ENCODE measurements at regions not wholly inside any gene's neighbourhood (a gene's known extent, or its start where the extent isn't known, plus 50 kb on each side); places are given as distances from the start of the nearest gene placed in this dataset.

DNA sequence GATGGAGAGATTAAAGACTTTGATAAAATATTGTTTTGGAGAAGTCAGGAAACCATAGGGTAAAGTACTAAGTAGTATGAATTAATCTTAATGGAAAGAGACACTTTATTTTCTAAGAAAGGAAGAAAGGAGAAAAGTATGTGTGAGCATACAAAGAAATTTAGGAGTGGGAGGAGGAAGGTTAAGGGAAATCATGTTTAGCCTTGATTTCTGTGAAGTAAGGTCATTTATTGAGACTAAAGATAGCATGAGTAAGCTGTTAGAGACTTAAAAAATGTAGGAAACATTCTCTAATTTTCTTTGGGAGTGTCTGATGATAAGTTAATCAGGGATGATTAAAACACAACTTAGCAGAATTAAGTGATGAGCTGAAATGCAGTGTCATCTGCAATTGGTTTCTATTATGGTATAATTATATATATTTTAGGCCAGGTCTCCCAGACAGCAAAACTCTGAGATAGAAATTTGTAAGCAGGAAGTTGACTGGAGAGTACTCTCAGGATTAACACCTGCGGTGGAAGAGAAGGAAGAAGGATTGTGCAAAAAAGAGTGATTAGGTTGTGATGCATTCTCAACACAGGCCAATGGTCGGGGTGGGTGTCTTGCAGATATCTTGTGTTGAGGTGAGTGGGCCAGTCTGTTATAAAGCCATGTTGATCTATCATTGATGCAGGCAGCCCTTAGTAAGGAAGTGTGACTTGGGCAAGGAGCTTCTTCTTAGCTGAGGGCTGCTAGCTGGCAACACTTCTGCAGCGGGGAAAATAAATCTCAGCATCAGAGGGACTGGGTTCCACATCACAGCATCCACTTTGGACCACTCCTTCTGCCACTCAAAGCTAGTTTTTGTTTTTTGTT, 256.2 kb downstream of the AEBP2 start:
- Histone ChIP-seq H4K20me1 (replicated peaks; ENCODE audit: control insufficient read depth, insufficient read depth, low read length) (no peaks in the 10 kb centered on the region), H3K9me1 (ENCODE audit: control insufficient read depth, insufficient read depth, low read length) (no peaks in the 10 kb centered on the region), H3K79me2 (ENCODE audit: control insufficient read depth, insufficient read depth, low read length) (no peaks in the 10 kb centered on the region), H3K4me1 (replicated peaks in 1 of 2; ENCODE audit: control insufficient read depth in 2 of 2, insufficient read depth in 2 of 2, low read length in 2 of 2) (no peaks in the 10 kb centered on the region), H3K36me3 (ENCODE audit: control insufficient read depth, insufficient read depth, low read length) (no peaks in the 10 kb centered on the region), H2AFZ (ENCODE audit: low read depth, low read length) (no peak overlapping the region), H3K27ac (ENCODE audit: extremely low read depth, low read depth, low read length) (no peak overlapping the region), H3K9ac (ENCODE audit: insufficient read depth in 1 of 2, low read depth in 2 of 2, low read length in 2 of 2) (no peak overlapping the region), H3K27me3 (ENCODE audit: control insufficient read depth in 2 of 2, insufficient read depth in 2 of 2, low read length in 2 of 2) (no peaks in the 10 kb centered on the region), H3K4me2 (ENCODE audit: insufficient read depth, low read length) (no peak overlapping the region), H3K4me3 (no peak overlapping the region), H3K9me3 (replicated peaks; ENCODE audit: control insufficient read depth, insufficient read depth, low read depth, low read length) (no peaks in the 10 kb centered on the region)
- intact Hi-C loops (cut with micrococcal nuclease) = no loop called here
- ATAC-seq (no peak), FAIRE-seq (no peak), DNase-seq (ENCODE audit: extremely low read depth in 1 of 4, low spot score in 3 of 4) (no peak)
- TF ChIP-seq ZNF778 (CRISPR knock-in tag; IDR thresholded peaks at IDR 0.05) (no peak), SMC3 (conservative IDR thresholded peaks at IDR 0.05; ENCODE audit: insufficient read depth, low read depth, low read length) (no peak)
- no TSS peak for BruUV-seq (replicated peaks)
- in situ Hi-C loops (cut with MboI) = no loop called here
- CTCF ChIA-PET (ENCODE audit: low intra/inter-chr PET ratio) = no interaction called here
- 0% methylated on average over 2 of the region's 3 CpGs for WGBS (ENCODE audit: insufficient coverage, low coverage, missing lambda C conversion rate)
- POLR2A ChIA-PET = no interaction called here

DNA sequence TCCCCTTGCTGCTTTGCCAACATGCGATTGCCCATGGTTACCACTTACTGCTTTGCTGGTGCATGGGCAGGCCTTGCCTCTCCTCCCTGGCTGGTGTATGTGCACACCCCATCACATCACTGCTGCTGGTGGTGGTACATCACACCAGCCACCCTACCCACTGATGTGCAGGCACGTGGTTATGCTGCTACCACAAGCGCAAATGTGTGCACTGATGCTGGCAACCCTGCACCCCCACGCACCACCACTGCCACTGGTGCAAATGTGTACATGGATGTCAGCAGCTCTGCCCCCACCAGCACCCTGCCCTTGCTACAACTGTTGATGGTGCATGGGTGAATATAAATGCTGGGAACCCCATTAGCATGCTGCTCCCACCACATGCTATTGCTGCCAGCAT, 261.7 kb downstream of the AEBP2 start:
- no peak for DNase-seq (ENCODE audit: extremely low read depth in 1 of 4, low spot score in 3 of 4)
- CTCF ChIA-PET (ENCODE audit: low intra/inter-chr PET ratio) = no interaction called here
- TF ChIP-seq, protein P1, sequence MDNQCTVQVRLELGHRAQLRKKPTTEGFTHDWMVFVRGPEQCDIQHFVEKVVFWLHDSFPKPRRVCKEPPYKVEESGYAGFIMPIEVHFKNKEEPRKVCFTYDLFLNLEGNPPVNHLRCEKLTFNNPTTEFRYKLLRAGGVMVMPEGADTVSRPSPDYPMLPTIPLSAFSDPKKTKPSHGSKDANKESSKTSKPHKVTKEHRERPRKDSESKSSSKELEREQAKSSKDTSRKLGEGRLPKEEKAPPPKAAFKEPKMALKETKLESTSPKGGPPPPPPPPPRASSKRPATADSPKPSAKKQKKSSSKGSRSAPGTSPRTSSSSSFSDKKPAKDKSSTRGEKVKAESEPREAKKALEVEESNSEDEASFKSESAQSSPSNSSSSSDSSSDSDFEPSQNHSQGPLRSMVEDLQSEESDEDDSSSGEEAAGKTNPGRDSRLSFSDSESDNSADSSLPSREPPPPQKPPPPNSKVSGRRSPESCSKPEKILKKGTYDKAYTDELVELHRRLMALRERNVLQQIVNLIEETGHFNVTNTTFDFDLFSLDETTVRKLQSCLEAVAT (IDR thresholded peaks at IDR 0.05) = no peak
- TF ChIP-seq TAF15 (IDR thresholded peaks at IDR 0.05; ENCODE audit: low read depth, low read length) (no peak), MED1 (CRISPR knock-in tag; IDR thresholded peaks at IDR 0.05; ENCODE audit: borderline replicate concordance) (no peak), ZNF507 (tag; conservative IDR thresholded peaks at IDR 0.05) (no peak), ZNF717 (CRISPR knock-in tag; IDR thresholded peaks at IDR 0.05) (no peak)
- TF ChIP-seq, protein P2, sequence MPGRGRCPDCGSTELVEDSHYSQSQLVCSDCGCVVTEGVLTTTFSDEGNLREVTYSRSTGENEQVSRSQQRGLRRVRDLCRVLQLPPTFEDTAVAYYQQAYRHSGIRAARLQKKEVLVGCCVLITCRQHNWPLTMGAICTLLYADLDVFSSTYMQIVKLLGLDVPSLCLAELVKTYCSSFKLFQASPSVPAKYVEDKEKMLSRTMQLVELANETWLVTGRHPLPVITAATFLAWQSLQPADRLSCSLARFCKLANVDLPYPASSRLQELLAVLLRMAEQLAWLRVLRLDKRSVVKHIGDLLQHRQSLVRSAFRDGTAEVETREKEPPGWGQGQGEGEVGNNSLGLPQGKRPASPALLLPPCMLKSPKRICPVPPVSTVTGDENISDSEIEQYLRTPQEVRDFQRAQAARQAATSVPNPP (IDR thresholded peaks at IDR 0.05; ENCODE audit: borderline replicate concordance, insufficient read depth, insufficient read length) = no peak
- TF ChIP-seq, protein P3, sequence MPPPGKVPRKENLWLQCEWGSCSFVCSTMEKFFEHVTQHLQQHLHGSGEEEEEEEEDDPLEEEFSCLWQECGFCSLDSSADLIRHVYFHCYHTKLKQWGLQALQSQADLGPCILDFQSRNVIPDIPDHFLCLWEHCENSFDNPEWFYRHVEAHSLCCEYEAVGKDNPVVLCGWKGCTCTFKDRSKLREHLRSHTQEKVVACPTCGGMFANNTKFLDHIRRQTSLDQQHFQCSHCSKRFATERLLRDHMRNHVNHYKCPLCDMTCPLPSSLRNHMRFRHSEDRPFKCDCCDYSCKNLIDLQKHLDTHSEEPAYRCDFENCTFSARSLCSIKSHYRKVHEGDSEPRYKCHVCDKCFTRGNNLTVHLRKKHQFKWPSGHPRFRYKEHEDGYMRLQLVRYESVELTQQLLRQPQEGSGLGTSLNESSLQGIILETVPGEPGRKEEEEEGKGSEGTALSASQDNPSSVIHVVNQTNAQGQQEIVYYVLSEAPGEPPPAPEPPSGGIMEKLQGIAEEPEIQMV (tag; conservative IDR thresholded peaks at IDR 0.05; ENCODE audit: low read depth) = no peak
- TF ChIP-seq, protein P4, sequence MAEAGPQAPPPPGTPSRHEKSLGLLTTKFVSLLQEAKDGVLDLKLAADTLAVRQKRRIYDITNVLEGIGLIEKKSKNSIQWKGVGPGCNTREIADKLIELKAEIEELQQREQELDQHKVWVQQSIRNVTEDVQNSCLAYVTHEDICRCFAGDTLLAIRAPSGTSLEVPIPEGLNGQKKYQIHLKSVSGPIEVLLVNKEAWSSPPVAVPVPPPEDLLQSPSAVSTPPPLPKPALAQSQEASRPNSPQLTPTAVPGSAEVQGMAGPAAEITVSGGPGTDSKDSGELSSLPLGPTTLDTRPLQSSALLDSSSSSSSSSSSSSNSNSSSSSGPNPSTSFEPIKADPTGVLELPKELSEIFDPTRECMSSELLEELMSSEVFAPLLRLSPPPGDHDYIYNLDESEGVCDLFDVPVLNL (CRISPR knock-in tag; IDR thresholded peaks at IDR 0.05; ENCODE audit: low read depth) = no peak

More for the DNA sequence above, 261.7 kb downstream of the AEBP2 start:
- no TSS peak for BruUV-seq (replicated peaks)
- intact Hi-C loops (cut with micrococcal nuclease) (no loop called here), in situ Hi-C loops (cut with MboI) (no loop called here)
- FAIRE-seq = no peak
- Histone ChIP-seq H3K4me1 (replicated peaks in 1 of 2; ENCODE audit: control insufficient read depth in 2 of 2, insufficient read depth in 2 of 2, low read length in 2 of 2) (no peaks in the 10 kb centered on the region), H2AFZ (ENCODE audit: low read depth, low read length) (no peak overlapping the region), H4K20me1 (replicated peaks; ENCODE audit: control insufficient read depth, insufficient read depth, low read length) (no peaks in the 10 kb centered on the region), H3K27ac (ENCODE audit: extremely low read depth, low read depth, low read length) (no peak overlapping the region), H3K9me3 (replicated peaks; ENCODE audit: control insufficient read depth, insufficient read depth, low read depth, low read length) (no peaks in the 10 kb centered on the region), H3K4me3 (no peak overlapping the region), H3K9ac (ENCODE audit: insufficient read depth in 1 of 2, low read depth in 2 of 2, low read length in 2 of 2) (no peak overlapping the region), H3K36me3 (ENCODE audit: control insufficient read depth, insufficient read depth, low read length) (no peaks in the 10 kb centered on the region), H3K9me1 (ENCODE audit: control insufficient read depth, insufficient read depth, low read length) (no peaks in the 10 kb centered on the region), H3K79me2 (ENCODE audit: control insufficient read depth, insufficient read depth, low read length) (no peaks in the 10 kb centered on the region), H3K4me2 (ENCODE audit: insufficient read depth, low read length) (no peak overlapping the region), H3K27me3 (ENCODE audit: control insufficient read depth in 2 of 2, insufficient read depth in 2 of 2, low read length in 2 of 2) (no peaks in the 10 kb centered on the region)
- ATAC-seq = no peak
- WGBS (ENCODE audit: insufficient coverage, low coverage, missing lambda C conversion rate) = 0% methylated on average over 4 of the region's 4 CpGs
- POLR2A ChIA-PET = no interaction called here

Data from K562 (cell line).